ENCODE measurements at regions not wholly inside any gene's neighbourhood (a gene's known extent, or its start where the extent isn't known, plus 50 kb on each side); places are given as distances from the start of the nearest gene placed in this dataset.

- no peak for ATAC-seq
- no peaks in the 10 kb centered on the region for H3K27me3 ChIP-seq (ENCODE audit: insufficient read depth in 3 of 3, low read length in 2 of 3)
- intact Hi-C loops (cut with DNase I), result no loop called here
Measured at GRCh38 chr6:40948570-40948969, 90.5 kb downstream of the UNC5CL start.

DNA sequence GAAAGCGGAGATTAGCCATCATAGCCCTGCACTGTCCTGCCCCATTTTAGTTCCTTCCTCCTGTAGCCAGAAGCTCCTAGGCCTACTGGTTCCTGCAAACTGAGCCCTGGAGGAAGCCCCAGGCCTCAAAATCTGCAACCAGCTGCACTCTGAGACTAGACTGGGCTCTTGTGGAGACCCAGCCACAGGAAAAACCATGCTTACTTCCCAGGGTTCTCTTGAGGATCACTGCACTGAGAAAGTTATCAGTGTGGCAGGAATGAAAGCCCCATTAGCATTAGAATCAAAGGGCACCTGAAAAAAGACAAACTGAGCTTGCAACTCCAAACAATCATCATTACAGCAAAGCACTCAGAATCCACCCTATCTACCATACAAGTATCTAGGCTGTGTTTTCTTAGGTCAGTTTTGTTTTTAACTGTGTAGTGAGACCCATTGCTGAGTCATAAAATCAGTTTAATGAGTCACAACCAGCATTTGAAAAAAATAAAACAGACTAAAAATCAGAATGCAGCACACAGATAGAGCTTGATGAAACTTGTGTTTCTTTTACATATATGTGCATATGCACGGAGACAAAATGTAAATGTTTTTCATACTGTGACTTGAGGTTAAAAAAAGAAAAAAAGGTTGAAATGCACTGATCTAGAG lies 91.0 kb downstream of the UNC5CL start:
- WGBS, 3 donors, result 93 to 96% (median 95%) methylated on average over 2 of the region's 2 CpGs
- ATAC-seq, result peak in 1 of 4 donors; percentile 36
- Histone ChIP-seq H3K27ac (peak overlapping the region; percentile 87), H3K4me1 (peaks cover 34% of the 10 kb centered on the region), H3K27me3 (ENCODE audit: insufficient read depth in 3 of 3, low read length in 2 of 3) (no peaks in the 10 kb centered on the region), H3K36me3 (ENCODE audit: insufficient read depth in 1 of 2, low read depth in 1 of 2) (no peaks in the 10 kb centered on the region), H3K4me3 (no peak overlapping the region), H3K9me3 (no peaks in the 10 kb centered on the region)
- intact Hi-C loops (cut with DNase I), result no loop called here
- TF ChIP-seq CTCF (IDR thresholded peaks at IDR 0.05), result no peak
- DNase-seq, result no peak

More at GRCh38 chr6:40948570-40948969, 90.5 kb downstream of the UNC5CL start:
- Histone ChIP-seq H3K9me3 (no peaks in the 10 kb centered on the region), H3K4me1 (peaks cover 34% of the 10 kb centered on the region), H3K27ac (no peak overlapping the region), H3K36me3 (ENCODE audit: insufficient read depth in 1 of 2, low read depth in 1 of 2) (no peaks in the 10 kb centered on the region), H3K4me3 (no peak overlapping the region)
- DNase-seq, result no peak
- WGBS, 3 donors, result 90 to 96% (median 94%) methylated on average over 3 of the region's 3 CpGs
- TF ChIP-seq CTCF (IDR thresholded peaks at IDR 0.05), result no peak

DNA sequence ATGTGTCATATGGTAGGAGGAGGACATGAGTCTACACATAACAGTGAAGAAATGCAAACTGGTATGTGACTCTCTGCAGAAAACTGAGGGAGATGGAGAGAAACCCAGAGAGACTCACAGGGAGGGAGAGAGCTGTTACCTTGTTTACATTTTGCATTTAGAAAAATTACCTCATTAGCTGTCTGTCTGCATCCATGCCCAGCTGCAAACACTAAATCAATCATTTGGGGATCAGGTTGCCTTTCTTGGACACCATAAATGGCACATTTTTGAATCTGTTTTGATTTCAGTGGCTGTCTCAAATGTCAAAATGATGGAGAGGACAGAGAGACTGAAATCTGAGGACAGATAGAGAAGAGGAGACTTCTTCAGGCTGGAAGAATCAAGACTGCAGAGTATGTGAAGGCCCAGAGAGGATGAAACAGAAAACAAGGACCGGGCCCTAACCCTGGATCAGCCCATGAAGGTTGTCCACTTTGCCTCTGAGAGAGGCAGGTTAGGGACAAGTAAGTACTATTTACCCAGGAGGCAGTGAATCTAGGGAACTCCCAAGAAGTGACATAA lies 92.2 kb downstream of the UNC5CL start:
- 27 to 42% (median 32%) methylated on average over 1 of the region's 1 CpG for WGBS, 3 donors
- ATAC-seq (peak; percentile 62 to 91 (median 84)), DNase-seq (no peak)
- no peaks in the 10 kb centered on the region for H3K36me3 ChIP-seq (ENCODE audit: insufficient read depth in 1 of 2, low read depth in 1 of 2)
- TF ChIP-seq CTCF (IDR thresholded peaks at IDR 0.05), result no peak
- intact Hi-C loops (cut with DNase I), result no loop called here
- peak overlapping the region; percentile 87 for H3K27ac ChIP-seq
- no peaks in the 10 kb centered on the region for H3K9me3 ChIP-seq
- H3K27me3 ChIP-seq (ENCODE audit: insufficient read depth in 3 of 3, low read length in 2 of 3), result no peaks in the 10 kb centered on the region
- H3K4me1 ChIP-seq, result peaks cover 34% of the 10 kb centered on the region
- H3K4me3 ChIP-seq, result no peak overlapping the region

DNA sequence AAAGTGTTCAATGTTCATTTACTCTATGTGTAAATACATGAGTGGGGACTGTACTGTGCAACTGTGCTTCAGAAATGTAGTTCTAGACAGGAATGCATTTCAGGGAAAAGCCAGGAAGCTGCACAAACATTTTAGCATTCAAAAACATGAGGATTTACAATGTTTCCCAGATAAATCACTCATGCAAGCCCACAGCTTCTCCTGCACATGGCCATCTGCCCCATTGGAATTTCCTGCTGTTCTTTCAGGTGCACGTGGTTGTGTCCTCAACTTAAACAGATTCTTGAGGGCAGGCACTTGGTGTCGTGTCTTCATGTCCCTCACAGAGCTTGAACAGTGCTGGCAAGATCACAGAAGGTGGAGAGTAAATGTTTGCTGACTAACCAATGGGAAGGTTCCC lies 101.5 kb downstream of the UNC5CL start:
- TF ChIP-seq CTCF (IDR thresholded peaks at IDR 0.05), result no peak
- WGBS, 3 donors, result 51 to 69% (median 63%) methylated on average over 2 of the region's 2 CpGs
- DNase-seq (no peak), ATAC-seq (peak in 1 of 4 donors; percentile 11)
- H3K36me3 ChIP-seq (ENCODE audit: insufficient read depth in 1 of 2, low read depth in 1 of 2), result no peaks in the 10 kb centered on the region
- H3K27me3 ChIP-seq (ENCODE audit: insufficient read depth in 3 of 3, low read length in 2 of 3), result no peaks in the 10 kb centered on the region
- intact Hi-C loops (cut with DNase I), result no loop called here
- no peaks in the 10 kb centered on the region for H3K9me3 ChIP-seq
- peaks cover 18% of the 10 kb centered on the region for H3K4me1 ChIP-seq
- H3K27ac ChIP-seq, result peak overlapping the region; percentile 61
- no peak overlapping the region for H3K4me3 ChIP-seq
